Activated T-cell treated with anti-CD3 and anti-CD28 coated beads, Interleukin-2, amount 50 U/mL, for 4 hours (primary cell): ENCODE measurements at regions not wholly inside any gene's neighbourhood (a gene's known extent, or its start where the extent isn't known, plus 50 kb on each side); places are given as distances from the start of the nearest gene placed in this dataset.

Source experiments
- ATAC-seq, 2 donors: fragments of 200-7000 bp; cut with Tn5 transposase; one replicate each; pipeline ENCODE4 v1.10.0; 2021
- DNase-seq: peaks from one replicate; pipeline ENCODE4 v3.0.0-alpha.2; 2020
- H3K27me3 Mint-ChIP-seq: one replicate; pipeline ENCODE4 v1.8.0; 2021; ENCODE audit warnings: low read depth, mixed read lengths
- H3K36me3 Mint-ChIP-seq: one replicate; pipeline ENCODE4 v1.8.0; 2022; ENCODE audit warnings: mixed read lengths; ENCODE audit not compliant: insufficient read depth
- H3K4me1 Mint-ChIP-seq: one replicate; pipeline ENCODE4 v1.8.0; 2021; ENCODE audit warnings: low read depth, mixed read lengths
- H3K4me3 Mint-ChIP-seq: one replicate; pipeline ENCODE4 v1.8.0; 2021; ENCODE audit warnings: mild to moderate bottlenecking, moderate library complexity, mixed read lengths
- H3K9me3 Mint-ChIP-seq: one replicate; pipeline ENCODE4 v1.8.0; 2021; ENCODE audit warnings: mixed read lengths

GRCh38 chr4:151922811-151923210 is 162.0 kb upstream of the GATB start:
- DNase-seq (no peak), ATAC-seq (no peak)
- peaks cover 9% of the 10 kb centered on the region for H3K9me3 Mint-ChIP-seq
- H3K4me1 Mint-ChIP-seq = peaks cover 6% of the 10 kb centered on the region
- no peak overlapping the region for H3K4me3 Mint-ChIP-seq
- peaks cover 4% of the 10 kb centered on the region for H3K27me3 Mint-ChIP-seq
- no peaks in the 10 kb centered on the region for H3K36me3 Mint-ChIP-seq

GRCh38 chr4:151922306-151922705 is 161.5 kb upstream of the GATB start:
- H3K27me3 Mint-ChIP-seq = peaks cover 3% of the 10 kb centered on the region
- ATAC-seq = peak in 1 of 2 donors; percentile 55
- no peak for DNase-seq

GRCh38 chr4:151921811-151922210 is 161.0 kb upstream of the GATB start:
- H3K27me3 Mint-ChIP-seq = peaks cover 2% of the 10 kb centered on the region
- H3K36me3 Mint-ChIP-seq = no peaks in the 10 kb centered on the region
- H3K4me3 Mint-ChIP-seq = no peak overlapping the region
- peaks cover 9% of the 10 kb centered on the region for H3K9me3 Mint-ChIP-seq
- DNase-seq (no peak), ATAC-seq (no peak)
- H3K4me1 Mint-ChIP-seq = peaks cover 6% of the 10 kb centered on the region

More at GRCh38 chr4:151922306-151922705, 161.5 kb upstream of the GATB start:
- no peaks in the 10 kb centered on the region for H3K36me3 Mint-ChIP-seq
- H3K4me1 Mint-ChIP-seq = peaks cover 6% of the 10 kb centered on the region
- H3K4me3 Mint-ChIP-seq = no peak overlapping the region
- H3K9me3 Mint-ChIP-seq = peaks cover 9% of the 10 kb centered on the region

GRCh38 chr4:151921386-151921785 is 160.6 kb upstream of the GATB start:
- Mint-ChIP-seq H3K36me3 (no peaks in the 10 kb centered on the region), H3K27me3 (peaks cover 2% of the 10 kb centered on the region), H3K4me3 (no peak overlapping the region), H3K9me3 (peaks cover 9% of the 10 kb centered on the region), H3K4me1 (peaks cover 6% of the 10 kb centered on the region)
- DNase-seq (no peak), ATAC-seq (no peak)

- ATAC-seq = no peak
- Mint-ChIP-seq H3K9me3 (peaks cover under 1% of the 10 kb centered on the region), H3K4me1 (peaks cover 3% of the 10 kb centered on the region), H3K27me3 (no peaks in the 10 kb centered on the region), H3K4me3 (no peak overlapping the region), H3K36me3 (no peaks in the 10 kb centered on the region)
- DNase-seq = no peak
Observed at GRCh38 chr4:151917145-151917734, 156.4 kb upstream of the GATB start.

- no peaks in the 10 kb centered on the region for H3K9me3 Mint-ChIP-seq
- no peaks in the 10 kb centered on the region for H3K36me3 Mint-ChIP-seq
- no peaks in the 10 kb centered on the region for H3K27me3 Mint-ChIP-seq
- no peak overlapping the region for H3K4me3 Mint-ChIP-seq
- DNase-seq = no peak
- ATAC-seq = no peak
- no peaks in the 10 kb centered on the region for H3K4me1 Mint-ChIP-seq
Observed at GRCh38 chr4:151912632-151913031, 151.8 kb upstream of the GATB start.

GRCh38 chr4:151911970-151912369 is 151.2 kb upstream of the GATB start:
- no peak for ATAC-seq

GRCh38 chr4:151908734-151909497 is 148.1 kb upstream of the GATB start:
- H3K4me1 Mint-ChIP-seq = no peaks in the 10 kb centered on the region
- H3K36me3 Mint-ChIP-seq = no peaks in the 10 kb centered on the region
- ATAC-seq = no peak
- H3K27me3 Mint-ChIP-seq = no peaks in the 10 kb centered on the region
- DNase-seq = no peak
- peaks cover 7% of the 10 kb centered on the region for H3K9me3 Mint-ChIP-seq
- no peak overlapping the region for H3K4me3 Mint-ChIP-seq

More at GRCh38 chr4:151911970-151912369, 151.2 kb upstream of the GATB start:
- H3K9me3 Mint-ChIP-seq = no peaks in the 10 kb centered on the region
- H3K27me3 Mint-ChIP-seq = no peaks in the 10 kb centered on the region
- DNase-seq = no peak
- H3K36me3 Mint-ChIP-seq = no peaks in the 10 kb centered on the region
- no peak overlapping the region for H3K4me3 Mint-ChIP-seq
- no peaks in the 10 kb centered on the region for H3K4me1 Mint-ChIP-seq

- no peak for DNase-seq
- no peak for ATAC-seq
- H3K36me3 Mint-ChIP-seq = peaks cover 2% of the 10 kb centered on the region
- no peaks in the 10 kb centered on the region for H3K4me1 Mint-ChIP-seq
- H3K9me3 Mint-ChIP-seq = peaks cover 10% of the 10 kb centered on the region
- no peak overlapping the region for H3K4me3 Mint-ChIP-seq
- H3K27me3 Mint-ChIP-seq = no peaks in the 10 kb centered on the region
Observed at GRCh38 chr4:151908201-151908600, 147.4 kb upstream of the GATB start.

- DNase-seq = no peak
- Mint-ChIP-seq H3K4me3 (no peak overlapping the region), H3K36me3 (peaks cover 7% of the 10 kb centered on the region), H3K9me3 (peaks cover 26% of the 10 kb centered on the region), H3K4me1 (no peaks in the 10 kb centered on the region), H3K27me3 (no peaks in the 10 kb centered on the region)
- ATAC-seq = no peak
Observed at GRCh38 chr4:151906438-151906837, 145.6 kb upstream of the GATB start.

GRCh38 chr4:151905197-151905596 is 144.4 kb upstream of the GATB start:
- Mint-ChIP-seq H3K4me3 (no peak overlapping the region), H3K27me3 (no peaks in the 10 kb centered on the region), H3K4me1 (no peaks in the 10 kb centered on the region), H3K9me3 (peaks cover 33% of the 10 kb centered on the region), H3K36me3 (peaks cover 7% of the 10 kb centered on the region)
- ATAC-seq (no peak), DNase-seq (no peak)

- Mint-ChIP-seq H3K4me1 (no peaks in the 10 kb centered on the region), H3K9me3 (peaks cover 33% of the 10 kb centered on the region), H3K36me3 (peaks cover 7% of the 10 kb centered on the region), H3K27me3 (no peaks in the 10 kb centered on the region), H3K4me3 (no peak overlapping the region)
- no peak for DNase-seq
- no peak for ATAC-seq
Observed at GRCh38 chr4:151901631-151902030, 140.8 kb upstream of the GATB start.

GRCh38 chr4:151896880-151897279 is 136.1 kb upstream of the GATB start:
- Mint-ChIP-seq H3K4me1 (no peaks in the 10 kb centered on the region), H3K9me3 (peaks cover 11% of the 10 kb centered on the region), H3K27me3 (no peaks in the 10 kb centered on the region), H3K36me3 (no peaks in the 10 kb centered on the region), H3K4me3 (no peak overlapping the region)
- no peak for DNase-seq
- ATAC-seq = no peak

GRCh38 chr4:151895671-151896070 is 134.9 kb upstream of the GATB start:
- no peaks in the 10 kb centered on the region for H3K36me3 Mint-ChIP-seq
- DNase-seq (no peak), ATAC-seq (no peak)
- no peaks in the 10 kb centered on the region for H3K27me3 Mint-ChIP-seq
- H3K9me3 Mint-ChIP-seq = no peaks in the 10 kb centered on the region
- H3K4me1 Mint-ChIP-seq = no peaks in the 10 kb centered on the region
- no peak overlapping the region for H3K4me3 Mint-ChIP-seq

- H3K9me3 Mint-ChIP-seq = no peaks in the 10 kb centered on the region
- no peaks in the 10 kb centered on the region for H3K4me1 Mint-ChIP-seq
- DNase-seq = no peak
- no peaks in the 10 kb centered on the region for H3K27me3 Mint-ChIP-seq
- H3K36me3 Mint-ChIP-seq = no peaks in the 10 kb centered on the region
- ATAC-seq = no peak
- no peak overlapping the region for H3K4me3 Mint-ChIP-seq
Observed at GRCh38 chr4:151894246-151894645, 133.4 kb upstream of the GATB start.
